Adrenal gland (tissue), 9 donors: ENCODE measurements at regions not wholly inside any gene's neighbourhood (a gene's known extent, or its start where the extent isn't known, plus 50 kb on each side); places are given as distances from the start of the nearest gene placed in this dataset.

Experiments used
- DNase-seq, 7 donors: peaks; one replicate each; pipeline ENCODE4 v3.0.0-alpha.2; 2019 to 2020
- H3K27ac ChIP-seq, 5 donors: fragments of 200-600 bp; sonication (generic) in 4 of 5; 1 replicate in 3 of 5; 2 replicates in 2 of 5; pipeline versions ENCODE4 v1.5.1 to v1.8.0; 2016 to 2020; ENCODE audit warnings: mild to moderate bottlenecking in 1 of 5
- H3K27me3 ChIP-seq: fragments of 200-600 bp; 2 replicates; pipeline ENCODE4 v1.8.0; 2021
- H3K36me3 ChIP-seq, 2 donors: fragments of 200-600 bp; replicated peaks in 1 of 2; 1 replicate in 1 of 2; 2 replicates in 1 of 2; pipeline versions ENCODE4 v1.5.1 to v1.8.0; 2018 to 2022
- H3K4me1 ChIP-seq, 2 donors: fragments of 200-600 bp; replicated peaks in 1 of 2; 1 replicate in 1 of 2; 2 replicates in 1 of 2; pipeline versions ENCODE4 v1.5.1 to v1.8.0; 2018 to 2021
- H3K4me3 ChIP-seq, 4 donors: fragments of 200-600 bp; sonication (generic) in 3 of 4; one replicate each; pipeline ENCODE4 v1.5.1; 2016 to 2018
- H3K9me3 ChIP-seq, 3 donors: fragments of 200-600 bp; sonication (generic) in 1 of 3; replicated peaks in 1 of 3; 1 replicate in 2 of 3; 2 replicates in 1 of 3; pipeline versions ENCODE4 v1.5.1 to v1.8.0; 2016 to 2021
- CTCF ChIP-seq, 6 experiments: fragments of 450-650 bp in 4 of 6; fragments of 200-600 bp in 2 of 6; sonication (generic) in 1 of 6; IDR thresholded peaks; 1 replicate in 5 of 6; 2 replicates in 1 of 6; pipeline versions ENCODE4 v1.5.1 to v1.8.0; 2016 to 2021; ENCODE audit warnings: antibody characterized with exemption in 6 of 6, mild to moderate bottlenecking in 2 of 6, moderate library complexity in 1 of 6
- POLR2A ChIP-seq, 2 donors: fragments of 450-650 bp; IDR thresholded peaks; one replicate each; pipeline ENCODE4 v1.6.1; 2017; ENCODE audit warnings: antibody characterized with exemption in 2 of 2, mild to moderate bottlenecking in 2 of 2, moderate library complexity in 1 of 2
- WGBS, 4 donors: extraction: QIAGEN DNeasy Blood & Tissue Kit in 2 of 4; methylation state at CpG; one replicate each; pipeline versions ENCODE4 v1.1.5 to v1.1.7; 2013 to 2017; 5-methylcytosine and 5-hydroxymethylcytosine counted together
- intact Hi-C, 2 donors: fragments of 100-400 bp; cut with DNase I; formaldehyde crosslinking; loops; one replicate each; pipeline versions ENCODE4 v1.14.1 to v1.15.0; 2022 to 2023
- donor health status: healthy with polysubstance abuse.
- donor health status: Bipolar disorder and iron deficiency.
- donor health status: DM: yes; HTN: yes; CAD: no.
- donor health status: DM: no; HTN: no; CAD: no.
- donor health status: DM: no; HTN: no; CAD: no.

GRCh38 chr11:11076276-11076675, 218.4 kb upstream of the ZBED5 start:
- no peak for DNase-seq
- Histone ChIP-seq H3K4me3 (no peak overlapping the region), H3K27ac (no peak overlapping the region), H3K36me3 (no peaks in the 10 kb centered on the region), H3K9me3 (no peaks in the 10 kb centered on the region), H3K27me3 (peaks cover 5% of the 10 kb centered on the region), H3K4me1 (no peaks in the 10 kb centered on the region)
- no peak for TF ChIP-seq POLR2A (IDR thresholded peaks at IDR 0.05)
- no peak for TF ChIP-seq CTCF (IDR thresholded peaks at IDR 0.05)
- WGBS, 4 donors, result 66 to 71% (median 67%) methylated on average over 4 of the region's 4 CpGs
- intact Hi-C loops, result no loop called here

DNA sequence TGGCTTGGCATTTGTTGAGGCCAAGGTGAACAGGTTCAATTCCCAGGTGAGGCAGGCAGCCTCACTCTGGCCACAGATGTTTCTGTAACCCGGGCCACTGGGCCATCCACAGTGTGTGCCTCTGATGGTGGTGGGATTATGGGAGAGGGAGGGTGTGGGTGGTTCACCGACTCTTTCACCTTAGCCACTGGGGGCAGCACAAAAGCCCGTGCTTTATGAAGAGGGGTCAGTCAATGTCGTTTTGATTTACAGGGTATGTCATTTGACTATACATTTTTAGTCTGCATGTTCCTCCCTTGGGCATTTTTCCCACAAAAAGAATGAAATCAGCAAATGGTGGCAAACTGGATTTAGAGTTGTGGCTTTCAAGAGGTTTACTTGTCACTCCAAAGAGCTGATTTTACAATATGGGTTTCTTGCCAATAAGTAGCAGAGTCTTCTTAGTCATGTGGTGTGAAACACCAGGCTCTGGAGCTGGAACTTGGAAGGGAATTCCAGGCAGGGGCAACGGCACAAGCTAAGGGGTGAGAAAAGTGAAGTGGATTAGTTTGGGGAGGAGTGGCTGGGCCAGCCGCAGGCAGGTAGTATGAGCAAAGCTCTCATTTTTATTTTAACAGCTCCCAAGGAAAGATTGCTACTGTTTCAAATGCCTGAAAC, 217.8 kb upstream of the ZBED5 start:
- Histone ChIP-seq H3K4me1 (no peaks in the 10 kb centered on the region), H3K36me3 (no peaks in the 10 kb centered on the region), H3K27me3 (peaks cover 5% of the 10 kb centered on the region), H3K4me3 (no peak overlapping the region), H3K27ac (no peak overlapping the region), H3K9me3 (no peaks in the 10 kb centered on the region)
- intact Hi-C loops, result no loop called here
- 62 to 71% (median 68%) methylated on average over 5 to 6 of the region's 6 CpGs for WGBS, 4 donors
- DNase-seq, result no peak
- TF ChIP-seq POLR2A (IDR thresholded peaks at IDR 0.05), result no peak
- no peak for TF ChIP-seq CTCF (IDR thresholded peaks at IDR 0.05)

DNA sequence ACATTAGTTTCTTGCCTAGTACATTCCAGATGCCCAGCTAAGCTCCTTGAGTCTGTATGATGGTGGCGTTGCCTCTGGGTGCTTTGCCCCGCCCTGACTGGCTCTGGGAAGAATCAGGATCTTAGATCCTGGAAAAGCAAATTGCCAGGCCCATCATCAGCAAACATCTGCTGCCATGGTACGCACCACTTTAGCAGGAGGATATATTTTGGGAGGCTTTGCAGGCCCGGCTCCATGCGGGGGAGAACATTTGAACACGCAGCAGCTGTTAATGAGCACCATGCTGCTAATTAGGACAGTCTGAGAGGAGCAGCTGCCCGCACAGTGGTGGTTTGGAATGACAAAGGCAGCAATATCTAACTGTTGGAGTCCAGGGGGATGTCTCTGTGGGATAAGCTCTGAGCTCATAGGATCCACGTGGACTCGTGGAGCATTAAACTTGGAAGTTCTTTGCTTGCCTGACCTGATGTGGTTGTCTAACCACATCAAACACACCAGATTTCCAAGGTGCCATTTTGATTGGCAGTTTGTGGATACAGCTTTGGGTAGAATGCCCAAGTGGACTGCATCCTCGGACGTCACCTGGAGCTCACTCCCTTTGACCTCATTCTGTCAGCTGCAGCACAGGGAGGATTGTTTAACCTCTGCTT, 217.0 kb upstream of the ZBED5 start:
- no peak for TF ChIP-seq CTCF (IDR thresholded peaks at IDR 0.05)
- no peak for TF ChIP-seq POLR2A (IDR thresholded peaks at IDR 0.05)
- no peaks in the 10 kb centered on the region for H3K9me3 ChIP-seq
- H3K27me3 ChIP-seq, result peaks cover 5% of the 10 kb centered on the region
- WGBS, 4 donors, result 73 to 90% (median 87%) methylated on average over 9 to 11 of the region's 11 CpGs
- DNase-seq, result no peak
- intact Hi-C loops, result no loop called here
- no peaks in the 10 kb centered on the region for H3K4me1 ChIP-seq
- H3K4me3 ChIP-seq, result no peak overlapping the region
- no peak overlapping the region for H3K27ac ChIP-seq
- H3K36me3 ChIP-seq, result no peaks in the 10 kb centered on the region

GRCh38 chr11:11073996-11074395, 216.1 kb upstream of the ZBED5 start:
- no peak for TF ChIP-seq CTCF (IDR thresholded peaks at IDR 0.05)
- TF ChIP-seq POLR2A (IDR thresholded peaks at IDR 0.05), result no peak
- Histone ChIP-seq H3K4me1 (no peaks in the 10 kb centered on the region), H3K27ac (no peak overlapping the region), H3K4me3 (no peak overlapping the region), H3K27me3 (peaks cover 5% of the 10 kb centered on the region), H3K9me3 (no peaks in the 10 kb centered on the region), H3K36me3 (no peaks in the 10 kb centered on the region)
- no peak for DNase-seq
- 40 to 83% (median 75%) methylated on average over 1 of the region's 1 CpG for WGBS, 4 donors
- intact Hi-C loops, result no loop called here
